K562 (cell line): ENCODE measurements at regions not wholly inside any gene's neighbourhood (a gene's known extent, or its start where the extent isn't known, plus 50 kb on each side); places are given as distances from the start of the nearest gene placed in this dataset.

Experiments used
- ATAC-seq: fragments of 200-7000 bp; cut with Tn5 transposase; 3 replicates; pipeline ENCODE4 v1.9.1; 2020; ENCODE audit warnings: moderate library complexity
- BruUV-seq: library from RNA; stranded (reverse); fragments of 400-500 nt; replicated peaks from 2 replicates; lab custom pipeline; 2021; lab: Mats Ljungman, UMichigan
- CTCF ChIA-PET: fragments of 300-600 bp; formaldehyde crosslinking; extraction: SDS; loops from one replicate; lab custom pipeline; 2021; ENCODE audit warnings: low intra/inter-chr PET ratio; lab: Yijun Ruan, JAX
- POLR2A ChIA-PET: fragments of 300-600, 350-650 bp; sonication (Branson Sonifier 250); formaldehyde crosslinking; extraction: SDS; loops from one replicate; lab custom pipeline; 2021; ENCODE audit warnings: antibody characterized with exemption, inconsistent platforms; lab: Yijun Ruan, JAX
- DNase-seq, 4 experiments: peaks; one replicate each; pipeline versions ENCODE4 v3.0.0 to v3.0.0-alpha.2; 2011 to 2018; ENCODE audit warnings: low spot score in 3 of 4, mixed read lengths in 3 of 4; ENCODE audit errors: extremely low read depth in 1 of 4
- FAIRE-seq: peaks from 2 replicates; lab custom pipeline; 2011; peaks lifted over from hg19 to GRCh38; lab: Jason Lieb, UNC
- H2AFZ ChIP-seq: 2 replicates; pipeline ENCODE4 v1.6.0; 2011; ENCODE audit warnings: low read depth, low read length, control low read depth, inconsistent platforms
- H3K27ac ChIP-seq: fragments of 200-600 bp; 3 replicates; pipeline ENCODE4 v1.8.0; 2011; ENCODE audit warnings: low read depth, mild to moderate bottlenecking, control low read depth, inconsistent platforms, low read length, moderate library complexity, mixed read lengths; ENCODE audit errors: extremely low read depth
- H3K27me3 ChIP-seq, 2 experiments: fragments of 300-600 bp in 1 of 2; 2 replicates in 1 of 2; 3 replicates in 1 of 2; pipeline versions ENCODE4 v1.6.0 to v1.8.0; 2011; ENCODE audit warnings: inconsistent platforms in 2 of 2, low read length in 2 of 2, mild to moderate bottlenecking in 1 of 2, mixed read lengths in 1 of 2, moderate library complexity in 1 of 2; ENCODE audit not compliant: control insufficient read depth in 2 of 2, insufficient read depth in 2 of 2
- H3K36me3 ChIP-seq: fragments of 300-600 bp; 3 replicates; pipeline ENCODE4 v1.8.0; 2011; ENCODE audit warnings: mild to moderate bottlenecking, low read length, inconsistent platforms; ENCODE audit not compliant: control insufficient read depth, insufficient read depth
- H3K4me1 ChIP-seq, 2 experiments: fragments of 200-600 bp in 1 of 2; replicated peaks in 1 of 2; 2 replicates in 1 of 2; 3 replicates in 1 of 2; pipeline versions ENCODE4 v1.5.1 to v1.8.0; 2011; ENCODE audit warnings: inconsistent platforms in 2 of 2, low read length in 2 of 2, mild to moderate bottlenecking in 1 of 2, mixed read lengths in 1 of 2, moderate library complexity in 1 of 2; ENCODE audit not compliant: control insufficient read depth in 2 of 2, insufficient read depth in 2 of 2
- H3K4me2 ChIP-seq: 2 replicates; pipeline ENCODE4 v1.6.1; 2011; ENCODE audit warnings: low read length, control low read depth, inconsistent platforms, mixed read lengths; ENCODE audit not compliant: insufficient read depth
- H3K4me3 ChIP-seq: fragments of 200-600 bp; sonication (generic), shearing (Covaris generic); 2 replicates; pipeline ENCODE4 v1.5.1; 2016; ENCODE audit warnings: control low read depth, inconsistent platforms
- H3K79me2 ChIP-seq: fragments of 200-600 bp; 3 replicates; pipeline ENCODE4 v1.8.0; 2011; ENCODE audit warnings: low read length, inconsistent platforms; ENCODE audit not compliant: control insufficient read depth, insufficient read depth
- H3K9ac ChIP-seq, 2 experiments: 2 replicates each; pipeline versions ENCODE4 v1.6.0 to v1.6.1; 2011; ENCODE audit warnings: low read depth in 2 of 2, low read length in 2 of 2, control low read depth in 1 of 2, inconsistent platforms in 1 of 2, mild to moderate bottlenecking in 1 of 2, mixed read lengths in 1 of 2; ENCODE audit not compliant: insufficient read depth in 1 of 2
- H3K9me1 ChIP-seq: one replicate; pipeline ENCODE4 v1.6.0; 2011; ENCODE audit warnings: inconsistent platforms, mild to moderate bottlenecking, low read length, moderate library complexity; ENCODE audit not compliant: control insufficient read depth, insufficient read depth
- H3K9me3 ChIP-seq: replicated peaks from 2 replicates; pipeline ENCODE4 v1.5.1; 2011; ENCODE audit warnings: low read depth, low read length, inconsistent platforms; ENCODE audit not compliant: control insufficient read depth, insufficient read depth
- H4K20me1 ChIP-seq: replicated peaks from 2 replicates; pipeline ENCODE4 v1.6.1; 2011; ENCODE audit warnings: low read length, inconsistent platforms, mixed read lengths; ENCODE audit not compliant: control insufficient read depth, insufficient read depth
- ARID3A ChIP-seq: IDR thresholded peaks from 2 replicates; pipeline ENCODE4 v1.6.1; 2012; ENCODE audit warnings: low read depth, low read length, improper control_type of control experiment, borderline replicate concordance
- COPS2 ChIP-seq: fragments of 450-650 bp; conservative IDR thresholded peaks from 2 replicates; pipeline ENCODE4 v1.6.1; 2016; ENCODE audit warnings: mild to moderate bottlenecking, moderate library complexity
- FUS ChIP-seq: fragments of 200-400 bp; formaldehyde crosslinking; optimal IDR thresholded peaks from 2 replicates; pipeline ENCODE3; 2017; ENCODE audit warnings: low read depth, low read length
- NEUROD1 ChIP-seq: fragments of 150-350 bp; IDR thresholded peaks from 2 replicates; pipeline ENCODE4 v1.6.1; 2014; ENCODE audit warnings: borderline replicate concordance, low read length, low read depth; ENCODE audit not compliant: partially characterized antibody
- SREBF2 ChIP-seq: sonication (generic); formaldehyde crosslinking; IDR thresholded peaks from 2 replicates; pipeline ENCODE4 v1.4.0; 2020; ENCODE audit warnings: mild to moderate bottlenecking, missing genetic modification reagents
- ZEB2 ChIP-seq: fragments of 450-650 bp; IDR thresholded peaks from 2 replicates; pipeline ENCODE4 v1.6.1; 2016
- ZNF354B ChIP-seq: fragments of 250-450 bp; sonication (Bioruptor Pico); IDR thresholded peaks from 2 replicates; pipeline ENCODE4 v1.4.0; 2020
- ZNF695 ChIP-seq: fragments of 450-650 bp; formaldehyde crosslinking; IDR thresholded peaks from 2 replicates; pipeline ENCODE4 v1.4.0; 2020; ENCODE audit warnings: mild to moderate bottlenecking, moderate library complexity
- ZNF764 ChIP-seq: fragments of 250-450 bp; sonication (Bioruptor Pico); IDR thresholded peaks from 2 replicates; pipeline ENCODE4 v1.4.0; 2020; ENCODE audit warnings: low read depth, mild to moderate bottlenecking, moderate library complexity
- WGBS: fragments of 100-300 bp; shearing (Covaris generic); methylation state at CpG from one replicate; pipeline ENCODE4 v1.1.6; 2016; ENCODE audit warnings: low coverage, mixed read lengths; ENCODE audit not compliant: insufficient coverage; ENCODE audit errors: missing lambda C conversion rate; 5-methylcytosine and 5-hydroxymethylcytosine counted together
- in situ Hi-C: fragments of 300-500 bp; cut with MboI; formaldehyde crosslinking; loops from 4 replicates; pipeline ENCODE4 v1.15.0; 2018; ENCODE audit warnings: inconsistent platforms, mixed read lengths
- intact Hi-C: fragments of 100-400 bp; cut with micrococcal nuclease; formaldehyde crosslinking; loops from 2 replicates; pipeline ENCODE4 v1.14.2; 2022
- TF ChIP-seq, protein P1 (sequence below), 2 experiments: fragments of 450-650 bp in 1 of 2; sonication (generic) in 1 of 2; formaldehyde crosslinking; conservative IDR thresholded peaks; 2 replicates each; pipeline versions ENCODE4 v1.4.0 to v1.8.1; 2020 to 2022; ENCODE audit warnings: mild to moderate bottlenecking in 1 of 2, missing genetic modification reagents in 1 of 2

DNA sequence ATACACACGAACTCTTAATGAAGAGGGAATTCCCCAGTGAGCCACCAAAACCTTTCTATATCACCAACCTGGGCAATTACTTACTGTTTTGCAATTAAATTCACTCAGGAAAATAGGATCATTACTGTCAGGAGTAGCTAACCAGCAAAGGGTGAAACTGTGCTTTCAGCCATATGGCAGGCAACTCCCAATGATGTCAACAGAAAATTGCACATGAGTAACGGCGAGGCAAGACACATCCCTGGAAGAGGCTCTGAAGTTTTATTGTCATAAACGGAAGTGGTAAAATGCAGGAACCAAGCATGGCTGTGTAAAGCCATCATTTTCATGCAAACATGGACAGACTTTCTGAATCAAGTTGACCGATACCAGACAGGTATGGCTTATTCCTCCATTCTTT, 548.9 kb upstream of the AUTS2 start:
- Histone ChIP-seq H3K4me3 (no peak overlapping the region), H3K79me2 (no peaks in the 10 kb centered on the region), H3K4me2 (no peak overlapping the region), H3K36me3 (no peaks in the 10 kb centered on the region), H3K4me1 (no peaks in the 10 kb centered on the region), H3K9me1 (no peaks in the 10 kb centered on the region), H2AFZ (no peak overlapping the region), H3K27me3 (no peaks in the 10 kb centered on the region), H3K27ac (no peak overlapping the region), H3K9ac (no peak overlapping the region), H4K20me1 (no peaks in the 10 kb centered on the region), H3K9me3 (no peaks in the 10 kb centered on the region)
- POLR2A ChIA-PET = no interaction called here
- in situ Hi-C loops (no loop called here), intact Hi-C loops (no loop called here)
- no peak for ATAC-seq
- no peak for TF ChIP-seq FUS
- TF ChIP-seq, protein P1, sequence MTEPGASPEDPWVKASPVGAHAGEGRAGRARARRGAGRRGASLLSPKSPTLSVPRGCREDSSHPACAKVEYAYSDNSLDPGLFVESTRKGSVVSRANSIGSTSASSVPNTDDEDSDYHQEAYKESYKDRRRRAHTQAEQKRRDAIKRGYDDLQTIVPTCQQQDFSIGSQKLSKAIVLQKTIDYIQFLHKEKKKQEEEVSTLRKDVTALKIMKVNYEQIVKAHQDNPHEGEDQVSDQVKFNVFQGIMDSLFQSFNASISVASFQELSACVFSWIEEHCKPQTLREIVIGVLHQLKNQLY (CRISPR knock-in tag; conservative IDR thresholded peaks at IDR 0.05) = no peak
- no peak for TF ChIP-seq SREBF2 (CRISPR knock-in tag)
- TF ChIP-seq NEUROD1 = no peak
- no peak for TF ChIP-seq ZNF695 (CRISPR knock-in tag)
- no peak for TF ChIP-seq ZNF354B (CRISPR knock-in tag)
- FAIRE-seq = no peak
- WGBS = 0% methylated on average over 5 of the region's 5 CpGs
- BruUV-seq = no TSS peak
- CTCF ChIA-PET = no interaction called here
- DNase-seq = no peak

DNA sequence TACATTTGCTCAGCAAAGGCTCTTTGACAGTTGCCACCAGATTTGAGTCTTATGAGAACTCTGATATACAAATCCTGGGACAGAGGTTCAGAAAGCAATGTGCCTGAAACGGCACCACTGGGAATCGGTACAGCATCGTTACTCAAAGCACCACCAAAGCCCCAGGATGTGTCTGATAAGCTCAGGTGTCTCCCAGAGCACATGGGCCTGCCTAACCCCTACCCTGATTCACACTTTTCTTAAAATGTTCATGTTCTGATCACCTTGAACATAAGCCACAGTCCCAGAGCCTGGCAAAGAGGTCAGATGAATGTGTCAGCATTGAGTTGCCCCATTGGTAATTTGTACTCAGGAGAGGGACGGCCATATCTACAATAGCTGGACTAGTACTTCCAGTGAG, 545.8 kb upstream of the AUTS2 start:
- H3K36me3 ChIP-seq = no peaks in the 10 kb centered on the region
- H3K79me2 ChIP-seq = no peaks in the 10 kb centered on the region
- FAIRE-seq (no peak), ATAC-seq (no peak), DNase-seq (no peak)
- no peaks in the 10 kb centered on the region for H3K9me3 ChIP-seq
- intact Hi-C loops = no loop called here
- TF ChIP-seq ARID3A = no peak
- TF ChIP-seq ZNF764 = no peak
- TF ChIP-seq ZEB2 = no peak
- TF ChIP-seq COPS2 = no peak
- H3K4me3 ChIP-seq = no peak overlapping the region
- in situ Hi-C loops = no loop called here
- BruUV-seq = no TSS peak
- no peaks in the 10 kb centered on the region for H4K20me1 ChIP-seq
- no peak overlapping the region for H2AFZ ChIP-seq
- H3K27me3 ChIP-seq = no peaks in the 10 kb centered on the region
- H3K9ac ChIP-seq = no peak overlapping the region
- no peaks in the 10 kb centered on the region for H3K4me1 ChIP-seq
- ChIA-PET CTCF (no interaction called here), POLR2A (interaction anchor here (0.7 kb wide), 1 partner anchor 10 kb away, joined by 3 read pairs; no protein-coding TSS in a partner anchor)
- no peak overlapping the region for H3K27ac ChIP-seq
- WGBS = 2% methylated on average over 4 of the region's 4 CpGs
- H3K9me1 ChIP-seq = no peaks in the 10 kb centered on the region
- H3K4me2 ChIP-seq = no peak overlapping the region
